SW 1271 (cell line): ENCODE measurements at regions not wholly inside any gene's neighbourhood (a gene's known extent, or its start where the extent isn't known, plus 50 kb on each side); places are given as distances from the start of the nearest gene placed in this dataset.
A peak's percentile ranks its signal among the peaks of the same experiment; 100 is the strongest.
"Not testable (repeated sequence)": the region's sequence is repeated elsewhere in the genome, so short reads cannot be mapped to it uniquely, and the experiment has no call there.

Experiments
- DNase-seq, 2 experiments: peaks; one replicate each; lab custom pipeline; 2025; lab: John Stamatoyannopoulos, UW

DNA sequence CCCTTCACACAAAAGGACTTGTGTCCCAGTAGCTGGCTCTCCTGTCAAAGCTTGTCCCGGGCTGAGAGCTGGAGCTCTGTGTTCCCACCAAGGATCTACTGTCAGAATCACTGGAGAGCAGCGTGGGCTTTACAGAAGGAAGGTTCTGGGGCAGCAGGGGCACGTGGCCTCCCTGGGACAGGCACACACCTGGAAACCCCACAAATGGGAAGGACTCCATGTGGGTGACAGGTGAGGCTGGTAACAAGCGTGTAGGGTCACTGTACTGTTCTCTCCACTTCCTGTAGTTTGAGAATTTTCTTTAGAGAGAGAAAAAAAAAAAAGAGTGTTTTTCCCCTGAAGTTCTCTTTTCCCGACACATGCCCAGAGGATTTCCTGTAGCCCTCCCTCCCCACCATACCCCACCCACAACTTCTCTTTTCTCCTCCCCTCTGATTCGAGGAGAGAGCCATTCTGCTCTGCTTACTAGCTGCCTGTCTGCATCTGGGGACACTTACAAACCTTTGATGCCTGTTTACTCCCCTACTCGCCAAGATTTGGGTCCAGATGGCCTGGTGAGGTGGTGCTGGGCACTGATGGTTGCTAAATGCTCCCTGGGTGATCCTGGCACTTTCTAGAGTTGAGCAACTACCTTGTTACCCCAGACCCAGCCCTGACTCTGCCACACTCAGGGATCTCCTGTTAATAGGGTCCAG, 84.1 kb upstream of the SIRPA start:
- DNase-seq, result no peak

DNA sequence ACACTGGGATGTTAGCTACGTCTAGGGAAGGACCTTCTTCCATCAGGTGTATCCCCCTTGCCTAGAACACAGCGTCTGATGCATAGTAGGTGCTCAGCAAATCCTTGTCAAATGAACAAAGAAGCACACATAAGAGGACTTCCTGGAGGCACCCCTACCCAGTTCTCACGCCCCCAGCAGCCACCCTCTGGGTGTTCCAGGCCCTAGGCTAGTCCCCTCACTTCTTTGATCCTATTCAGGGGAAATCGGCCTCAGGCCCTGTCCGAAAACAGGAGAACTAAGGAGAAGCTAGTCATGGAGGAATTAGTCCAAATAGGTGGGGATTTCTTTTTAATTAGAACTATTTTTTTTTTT, 84.7 kb upstream of the SIRPA start:
- no peak for DNase-seq

DNA sequence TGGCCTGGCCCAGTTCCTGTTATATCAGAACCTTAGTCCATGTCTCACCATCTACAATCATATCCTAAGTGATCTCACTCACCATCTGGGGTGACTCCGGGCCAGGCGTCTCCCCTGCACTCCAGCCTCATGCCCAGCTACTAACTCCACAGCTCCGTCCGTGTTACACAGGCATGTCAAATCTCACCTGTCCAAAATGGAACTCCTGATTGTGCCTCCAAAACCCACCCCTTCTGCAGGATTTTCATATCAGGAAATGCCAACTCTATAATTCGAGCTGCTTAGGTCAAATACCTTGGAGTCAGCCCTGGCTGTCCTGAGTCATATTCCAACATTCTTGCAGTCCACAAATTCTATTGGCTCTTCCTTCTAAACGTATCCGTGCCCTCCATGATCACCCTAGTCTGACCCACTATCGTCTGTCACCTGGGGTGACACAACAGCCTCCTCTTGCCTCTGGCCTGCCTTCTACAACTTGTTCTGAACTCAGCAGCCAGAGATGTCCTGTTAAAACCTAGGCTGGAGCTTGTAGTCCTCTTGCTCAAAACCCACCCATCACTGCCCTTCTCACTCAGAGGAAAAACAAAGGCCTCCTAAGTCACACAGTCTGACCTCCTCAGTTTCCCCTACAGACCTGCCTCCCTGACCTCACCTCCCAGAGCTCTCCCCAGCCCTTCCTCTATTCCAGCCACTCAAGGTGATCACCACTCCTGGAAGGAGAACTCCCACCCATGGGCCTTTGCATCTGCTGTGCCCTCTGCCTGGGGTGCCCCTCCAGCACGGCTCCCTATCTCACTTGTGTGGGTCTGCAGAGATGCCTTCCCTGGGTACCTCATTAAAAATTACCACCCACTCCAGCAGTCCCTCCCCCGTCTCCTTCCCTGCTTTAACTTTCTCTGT, 85.3 kb upstream of the SIRPA start:
- peak in 1 of 2 experiments; percentile 42 for DNase-seq

DNA sequence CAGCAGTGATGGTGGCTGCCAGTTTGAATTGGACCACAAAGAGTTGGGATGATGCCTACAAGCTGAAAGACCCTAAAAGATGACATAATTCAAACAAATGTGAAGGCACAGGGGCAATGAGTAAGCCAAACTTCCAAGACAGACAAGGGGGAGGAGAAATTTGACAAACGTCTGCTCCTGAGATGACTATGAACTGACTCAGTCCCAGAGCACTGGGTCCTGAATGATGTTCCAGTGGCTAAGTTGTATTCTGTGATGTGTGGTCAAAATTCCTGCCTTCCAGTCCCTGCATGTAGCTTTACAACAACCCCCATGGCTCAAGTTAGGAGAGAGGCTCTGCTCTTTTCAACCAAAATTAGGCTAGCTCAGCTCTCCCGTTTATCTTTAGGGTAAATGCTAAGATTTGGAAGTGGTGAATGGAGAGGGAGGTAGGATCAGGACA, 86.1 kb upstream of the SIRPA start:
- peak; percentile 40 to 49 for DNase-seq

DNA sequence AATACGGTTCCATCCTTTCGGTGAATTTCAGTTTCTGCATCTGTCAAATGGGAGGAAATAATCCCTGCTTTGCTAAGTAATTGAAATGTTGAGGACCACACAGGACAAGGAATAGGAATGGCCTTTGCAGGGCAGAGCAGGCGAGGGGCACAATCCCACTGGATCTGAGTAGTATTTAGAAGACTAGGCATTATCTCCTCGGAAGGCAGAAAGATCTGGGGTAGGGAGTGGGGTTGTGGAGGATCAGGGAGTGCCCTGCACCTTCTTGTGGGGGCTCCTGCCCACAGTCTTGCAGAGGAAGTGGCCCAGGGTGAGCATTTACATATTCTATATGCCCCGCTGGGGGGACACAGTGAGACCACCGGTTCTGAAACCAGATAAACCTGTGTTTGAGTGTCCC, 87.1 kb upstream of the SIRPA start:
- DNase-seq, result no peak

DNA sequence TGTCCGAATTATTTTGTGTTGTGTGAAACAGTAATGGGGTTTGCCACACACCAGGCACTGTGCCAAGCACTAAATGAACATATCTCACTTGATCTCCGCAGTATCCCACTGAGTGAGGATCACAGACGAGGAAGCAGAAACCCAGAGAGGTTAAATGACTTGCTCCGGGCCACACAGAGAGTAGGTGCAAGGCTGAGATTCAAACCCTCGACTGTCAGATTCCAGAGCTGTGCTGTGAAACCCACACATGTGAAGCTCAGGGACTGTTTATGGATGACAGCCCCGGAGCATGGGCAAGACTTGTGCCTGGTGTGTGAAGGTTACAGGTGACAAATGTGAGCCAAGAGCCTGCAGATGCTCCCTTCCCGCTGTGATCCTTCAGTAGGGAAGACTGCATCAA, 87.8 kb upstream of the SIRPA start:
- no peak for DNase-seq

DNA sequence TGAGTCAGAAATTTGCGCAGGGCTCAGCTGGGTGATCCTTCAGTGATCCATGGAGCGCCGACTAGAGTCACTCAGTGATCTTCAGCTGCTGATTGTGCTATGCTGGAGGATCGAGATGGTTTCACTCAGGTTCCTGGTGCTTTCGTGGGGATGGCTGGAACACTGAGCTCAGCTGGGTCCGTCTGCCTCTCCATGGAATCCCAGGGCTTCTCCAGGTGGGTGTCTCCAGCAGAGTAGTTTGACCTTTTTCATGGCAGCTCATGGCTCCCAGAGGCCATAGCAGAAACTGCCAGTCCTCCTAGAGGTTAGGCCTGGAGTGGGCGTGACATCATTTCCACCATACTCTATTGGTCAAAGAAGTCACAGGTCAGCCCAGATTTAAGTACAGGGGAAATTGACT, 88.8 kb upstream of the SIRPA start:
- DNase-seq, result no peak

DNA sequence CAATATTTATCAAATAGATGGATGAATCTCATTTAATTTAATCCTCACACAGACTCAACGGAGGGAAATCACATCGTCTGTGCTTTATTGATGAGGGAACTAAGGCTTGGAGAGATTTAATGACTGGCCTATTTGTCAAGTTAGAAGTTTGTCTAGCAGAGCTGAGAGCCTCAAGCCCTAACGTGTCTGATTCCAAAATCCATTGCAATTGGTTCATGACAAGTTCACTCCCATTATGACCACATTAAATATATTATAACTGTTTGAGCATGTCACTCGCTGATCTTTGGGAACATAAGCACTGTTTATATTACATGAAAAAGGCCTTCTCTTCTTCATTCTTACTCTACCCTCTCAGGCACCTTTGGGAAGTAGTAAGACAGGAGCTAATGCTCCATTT, 89.4 kb upstream of the SIRPA start:
- no peak for DNase-seq

DNA sequence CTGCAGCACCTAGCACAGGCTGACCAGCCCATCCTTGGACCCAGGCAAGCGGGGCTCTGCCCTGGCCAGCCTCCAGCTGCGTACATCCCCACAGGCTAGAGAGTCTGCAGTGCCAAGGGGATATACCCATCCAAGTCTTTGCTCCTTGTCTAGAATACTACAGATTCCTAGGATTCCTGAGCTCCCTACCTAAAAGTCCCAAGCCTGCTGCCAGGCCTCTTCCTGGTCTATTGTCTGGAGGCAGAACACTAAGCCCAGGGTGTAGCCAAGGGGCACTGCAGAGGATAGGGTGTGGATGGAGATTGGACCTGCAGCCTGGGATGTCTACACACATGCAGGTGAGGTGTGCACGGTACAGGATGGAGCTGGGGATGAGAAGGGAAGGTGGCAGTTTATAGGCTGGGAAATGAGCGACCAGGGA, 90.0 kb upstream of the SIRPA start:
- no peak for DNase-seq

DNA sequence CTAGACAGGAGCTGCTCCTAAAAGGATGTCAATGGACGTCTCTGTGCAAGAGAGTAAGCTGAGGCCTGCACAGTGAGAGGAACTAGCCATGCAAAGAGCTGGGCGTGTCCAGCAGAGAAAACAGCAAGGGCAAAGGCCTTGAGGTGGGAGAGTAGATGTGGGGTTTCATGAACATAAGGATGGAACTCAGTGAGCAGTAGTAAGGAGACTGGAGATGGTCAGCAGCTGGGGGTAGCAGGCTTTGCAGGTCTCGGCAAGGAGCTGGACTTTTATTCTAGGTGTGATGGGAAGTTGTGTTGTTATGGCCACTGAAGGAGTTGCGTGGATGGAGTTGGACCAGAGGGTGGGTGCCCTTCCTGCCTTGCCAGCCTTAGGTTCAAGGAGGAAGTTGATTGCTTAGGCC, 90.7 kb upstream of the SIRPA start:
- DNase-seq, result no peak

DNA sequence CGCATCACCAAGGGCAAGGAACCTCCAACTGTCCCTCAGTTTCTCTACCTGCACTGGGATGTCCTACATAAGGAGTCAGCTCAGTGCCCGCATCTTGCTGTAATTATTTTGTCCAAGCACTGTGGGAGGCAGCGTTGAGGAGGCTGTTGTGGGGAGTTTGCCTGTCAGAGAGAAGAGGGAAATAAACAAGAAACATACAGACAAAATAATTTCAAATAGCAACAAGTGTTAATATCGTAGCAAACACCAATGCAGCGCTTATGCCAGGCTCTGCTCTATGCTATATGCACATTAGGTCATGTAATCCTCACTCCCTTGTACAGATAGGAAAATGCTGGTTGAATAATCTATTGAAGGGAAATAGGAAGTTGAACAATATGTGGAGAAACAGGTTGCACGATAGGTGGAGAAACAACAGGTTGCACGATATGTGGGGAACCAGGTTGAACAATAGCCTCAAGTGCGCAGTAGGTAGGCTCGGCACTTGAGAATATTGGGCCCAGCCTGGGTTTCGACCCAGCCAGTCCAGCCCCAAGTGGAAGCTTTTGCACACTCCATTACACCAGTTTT, 91.2 kb upstream of the SIRPA start:
- no peak for DNase-seq

DNA sequence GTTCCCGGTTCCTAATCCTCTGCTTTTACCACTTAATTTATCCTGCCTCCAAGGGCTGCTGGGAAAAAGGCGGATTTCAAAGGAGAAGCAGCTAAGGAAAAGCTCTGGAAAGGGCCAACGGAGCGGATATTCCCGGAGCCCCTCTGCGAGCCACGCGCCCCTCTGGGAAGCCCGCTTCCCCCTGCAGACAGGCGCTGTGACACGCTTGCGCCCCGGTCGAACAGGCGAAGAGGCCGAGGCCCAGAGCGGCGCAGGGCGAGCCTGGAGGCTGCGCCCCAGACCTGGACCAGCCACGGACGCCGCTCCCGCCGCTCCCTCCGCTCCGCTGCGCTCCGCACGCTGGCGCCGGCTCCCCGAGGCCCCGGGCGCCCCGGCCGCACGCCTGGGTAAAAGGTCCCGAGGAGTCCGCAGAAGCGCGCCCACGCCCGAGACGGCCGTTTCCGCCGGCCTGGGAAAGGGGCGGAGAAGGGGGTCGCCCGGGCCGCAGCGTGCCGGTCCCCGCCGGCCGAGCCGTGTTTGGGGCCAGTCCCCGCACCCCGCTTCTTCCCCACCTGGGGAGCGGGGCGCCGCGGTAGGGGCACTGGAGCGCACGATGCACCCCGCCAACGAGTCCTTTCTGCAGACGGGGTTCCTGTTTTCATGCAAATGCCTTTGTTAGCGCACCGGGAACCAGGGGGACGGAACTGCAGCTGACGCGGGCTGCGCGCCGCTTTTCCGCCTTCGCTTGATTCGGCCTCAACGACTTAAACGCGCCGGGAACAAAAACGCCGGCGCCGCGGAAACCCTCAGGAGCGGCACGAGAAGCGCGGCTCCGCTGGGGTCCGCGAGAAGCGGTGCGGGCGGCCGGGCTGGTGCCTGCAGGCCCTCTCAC, 91.9 kb upstream of the SIRPA start:
- DNase-seq, result no peak

DNA sequence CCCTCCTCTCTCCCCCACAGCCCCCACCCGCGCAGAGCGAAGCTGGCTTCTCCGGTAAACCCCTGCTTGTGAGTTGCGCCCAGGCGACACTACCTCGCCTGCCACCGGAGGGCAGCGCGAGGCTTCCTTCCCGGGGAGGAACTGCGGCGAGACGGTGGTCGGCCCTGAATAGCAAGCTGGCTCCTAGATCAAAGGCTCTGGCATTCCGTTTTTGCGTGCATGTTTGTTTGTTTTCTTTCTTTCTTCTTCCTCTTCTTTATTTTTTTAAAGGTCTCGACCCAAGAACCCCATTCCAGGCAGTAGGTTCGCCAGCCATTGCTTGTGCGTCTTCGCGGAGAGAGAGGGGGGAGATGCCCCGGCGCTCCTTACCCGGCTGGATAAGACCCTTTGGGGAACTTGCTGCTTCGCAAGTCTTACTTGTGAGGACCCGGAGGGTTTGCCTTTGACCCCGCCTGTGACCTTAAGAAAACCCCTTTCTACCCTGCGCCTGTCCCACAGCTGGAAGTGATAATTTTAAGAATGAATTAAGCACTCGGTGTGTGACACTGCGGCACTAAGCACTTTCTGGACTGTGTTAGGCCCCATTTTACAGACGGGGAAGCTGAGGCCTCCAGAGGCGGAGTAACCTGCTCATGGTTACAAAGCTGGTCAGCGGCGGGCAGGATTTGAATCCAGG, 92.7 kb upstream of the SIRPA start:
- DNase-seq, result peak; percentile 27 to 39

DNA sequence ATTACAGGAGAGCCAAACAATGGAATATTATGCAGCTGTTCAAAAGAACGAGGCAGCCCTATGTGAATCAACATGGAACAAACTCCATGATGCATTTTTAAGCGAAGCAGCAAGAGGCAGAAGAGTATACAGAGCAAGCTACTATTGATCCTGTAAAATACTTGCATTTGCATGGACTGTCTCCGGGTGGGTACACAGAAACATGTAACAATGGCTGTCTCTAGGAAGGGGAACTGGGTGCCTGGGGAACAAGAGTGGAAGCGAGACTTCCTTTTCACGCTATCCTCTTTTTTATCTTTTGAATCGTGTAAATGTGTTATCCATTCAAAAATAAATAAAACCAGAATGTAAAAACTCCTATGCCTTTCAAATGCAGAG, 93.3 kb upstream of the SIRPA start:
- no peak for DNase-seq

DNA sequence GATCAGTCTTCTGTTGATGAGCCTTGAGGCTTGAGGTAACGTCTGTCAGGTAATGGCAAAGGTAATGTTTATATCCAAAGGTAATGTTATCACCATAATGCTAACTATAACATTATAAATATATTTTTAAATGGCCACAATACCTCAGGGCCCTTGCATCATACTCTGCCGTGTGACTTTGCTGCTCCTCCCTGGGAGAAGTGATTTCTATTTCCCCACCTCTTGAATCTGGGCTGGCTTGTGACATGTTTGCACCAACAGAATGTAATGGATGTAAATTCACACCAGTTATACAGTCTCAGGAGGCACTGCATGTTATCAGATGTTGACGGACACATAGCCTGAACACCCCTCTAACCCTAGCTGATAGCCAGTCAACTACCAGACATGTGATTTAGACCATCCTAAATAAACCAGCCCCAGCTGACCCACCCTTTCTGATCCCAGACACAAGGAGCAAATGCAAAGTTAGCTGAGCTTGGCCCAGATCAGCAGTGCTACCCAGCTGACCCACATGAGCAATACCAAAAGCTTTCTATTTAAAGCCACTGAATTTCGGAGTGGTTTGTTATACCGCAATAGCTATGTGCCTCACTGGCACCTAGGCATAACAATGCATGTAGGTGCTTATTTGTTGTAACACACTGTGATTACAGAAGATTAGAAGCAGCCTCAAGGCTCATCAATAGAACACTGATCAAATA, 93.8 kb upstream of the SIRPA start:
- no peak for DNase-seq

DNA sequence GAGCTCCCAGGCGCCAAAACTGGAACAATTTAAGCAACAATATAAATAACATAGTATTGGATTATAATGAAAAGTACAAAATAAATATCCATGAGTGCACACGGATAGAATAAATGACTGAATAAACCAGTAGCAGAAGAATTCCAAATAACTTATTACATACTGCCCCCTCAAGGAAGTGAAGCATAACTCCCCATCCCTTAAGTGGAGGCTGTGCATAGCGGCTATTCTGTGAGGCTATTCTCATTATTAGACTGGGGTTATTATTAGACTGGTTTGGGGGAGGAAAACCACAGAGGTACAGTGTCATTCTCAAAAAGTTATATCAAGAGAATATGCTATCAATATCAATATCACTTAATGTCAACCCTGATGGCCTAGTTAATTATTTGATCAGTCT, 94.4 kb upstream of the SIRPA start:
- peak in 1 of 2 experiments; percentile 37 for DNase-seq

DNA sequence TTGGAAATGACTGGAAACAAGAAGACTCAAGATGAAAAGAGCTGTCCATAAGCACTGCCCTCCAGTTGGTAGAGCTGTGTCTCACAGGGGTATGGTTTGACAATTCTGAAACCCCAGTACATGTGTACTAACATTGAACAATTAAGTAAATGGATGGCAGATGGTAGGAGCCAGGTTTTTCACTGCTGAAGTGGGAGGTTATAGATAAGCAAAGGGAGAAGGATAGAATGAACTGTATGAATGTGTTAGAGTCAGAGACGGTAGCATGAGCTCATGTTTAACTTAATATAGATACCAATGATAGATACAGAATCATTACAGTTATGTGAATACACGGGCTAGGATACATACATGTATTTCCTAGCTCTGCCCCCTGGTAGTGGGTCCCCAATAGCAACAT, 95.0 kb upstream of the SIRPA start:
- DNase-seq, result no peak

DNA sequence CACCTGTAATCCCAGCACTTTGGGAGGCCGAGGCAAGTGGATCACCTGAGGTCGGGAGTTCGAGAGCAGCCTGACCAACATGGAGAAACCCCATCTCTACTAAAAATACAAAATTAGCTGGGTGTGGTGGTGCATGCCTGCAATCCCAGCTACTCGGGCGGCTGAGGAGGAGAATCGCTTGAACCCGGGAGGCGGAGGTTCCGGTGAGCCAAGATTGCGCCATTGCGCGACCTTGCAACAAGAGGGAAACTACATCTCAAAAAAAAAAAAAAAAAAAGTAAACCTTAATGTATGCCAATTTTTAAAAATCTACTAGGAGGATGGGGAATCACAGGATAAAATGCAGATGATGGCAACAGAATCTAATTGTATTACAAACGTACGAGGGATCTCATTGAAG, 95.5 kb upstream of the SIRPA start:
- DNase-seq, result not testable (repeated sequence)

DNA sequence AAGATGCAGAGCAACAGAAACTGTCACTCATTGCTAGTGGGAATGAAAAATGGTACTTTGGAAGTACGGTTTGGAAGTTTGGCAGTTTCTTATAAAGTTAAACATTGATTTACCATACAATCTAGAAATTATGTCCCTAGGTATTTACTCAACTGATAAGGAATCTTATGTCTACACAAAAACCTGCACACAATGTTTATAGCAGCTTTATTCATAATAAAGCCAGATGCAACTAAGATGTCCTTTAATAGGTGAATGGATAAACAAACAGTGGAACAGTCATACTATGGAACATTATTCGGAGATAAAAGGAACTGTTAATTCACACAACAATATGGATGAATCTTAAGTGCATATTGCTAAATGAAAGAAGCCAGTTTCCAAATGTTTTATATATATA, 96.2 kb upstream of the SIRPA start:
- DNase-seq, result no peak

DNA sequence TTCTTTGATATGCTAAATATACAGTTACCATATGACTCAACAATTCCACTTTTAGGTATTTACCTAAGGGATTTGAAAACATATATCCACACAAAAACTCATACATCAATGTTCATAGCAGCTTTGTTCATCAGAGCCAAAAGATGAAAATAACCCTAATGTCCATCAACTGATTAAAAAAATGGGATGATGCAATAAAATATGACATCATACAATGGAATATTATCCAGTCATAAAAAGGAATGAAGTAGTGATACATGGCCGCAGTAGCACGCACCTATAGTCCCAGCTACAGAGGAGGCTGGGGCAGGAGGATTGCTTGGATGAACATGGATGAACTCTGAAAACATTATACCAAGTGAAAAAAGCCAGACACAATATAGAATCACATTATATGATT, 101.4 kb upstream of the SIRPA start:
- DNase-seq, result no peak

DNA sequence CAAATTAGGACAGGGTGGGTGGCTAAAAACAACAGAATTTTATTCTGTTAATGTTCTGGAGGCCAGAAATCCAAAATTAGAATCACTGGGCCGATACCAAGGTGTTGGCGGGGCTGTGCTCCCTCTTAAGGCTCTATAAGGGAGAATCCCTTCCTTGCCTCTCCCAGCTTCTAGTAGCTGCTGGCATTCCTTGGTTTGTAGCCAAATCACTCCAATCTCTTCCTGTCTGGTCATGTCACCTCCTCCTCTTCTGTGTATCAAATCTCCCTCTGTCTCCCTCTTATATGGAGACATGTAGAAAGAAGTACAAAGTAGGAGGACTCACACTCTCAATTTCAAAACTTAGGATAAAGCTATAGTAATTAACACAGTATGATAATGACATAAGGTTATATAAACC, 102.9 kb upstream of the SIRPA start:
- no peak for DNase-seq
